ENCODE measurements at regions not wholly inside any gene's neighbourhood (a gene's known extent, or its start where the extent isn't known, plus 50 kb on each side); places are given as distances from the start of the nearest gene placed in this dataset.
"Not testable (repeated sequence)": the region's sequence is repeated elsewhere in the genome, so short reads cannot be mapped to it uniquely, and the experiment has no call there.

- DNase-seq, result no peak
Observed at GRCh38 chr10:64265961-64266360, 744.8 kb downstream of the REEP3 start.

GRCh38 chr10:64271508-64271907, 750.3 kb downstream of the REEP3 start:
- no peak for DNase-seq

- no peak for DNase-seq
Observed at GRCh38 chr10:64271983-64272382, 750.8 kb downstream of the REEP3 start.

- DNase-seq, result no peak
Observed at GRCh38 chr10:64275001-64275400, 753.8 kb downstream of the REEP3 start.

DNA sequence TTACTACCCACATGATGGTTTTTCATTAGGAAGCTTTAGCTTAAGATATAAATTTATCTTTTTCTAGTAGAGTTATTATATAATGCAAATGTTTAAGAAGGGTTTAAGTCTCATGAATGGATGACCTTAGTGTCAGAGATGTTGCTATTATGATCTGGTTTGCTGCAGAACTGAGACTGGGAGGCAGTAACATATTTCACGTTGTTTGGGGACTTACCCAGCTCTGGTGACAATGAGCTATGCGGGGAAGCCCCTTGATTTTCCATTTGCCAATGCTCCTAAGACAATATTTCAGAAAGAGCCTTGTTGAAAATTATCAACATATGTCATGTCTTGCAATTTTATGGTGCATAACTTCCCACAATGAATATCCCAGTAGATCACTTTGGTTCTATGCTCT, 754.6 kb downstream of the REEP3 start:
- no peak for DNase-seq

GRCh38 chr10:64277536-64277935, 756.3 kb downstream of the REEP3 start:
- no peak for DNase-seq

DNA sequence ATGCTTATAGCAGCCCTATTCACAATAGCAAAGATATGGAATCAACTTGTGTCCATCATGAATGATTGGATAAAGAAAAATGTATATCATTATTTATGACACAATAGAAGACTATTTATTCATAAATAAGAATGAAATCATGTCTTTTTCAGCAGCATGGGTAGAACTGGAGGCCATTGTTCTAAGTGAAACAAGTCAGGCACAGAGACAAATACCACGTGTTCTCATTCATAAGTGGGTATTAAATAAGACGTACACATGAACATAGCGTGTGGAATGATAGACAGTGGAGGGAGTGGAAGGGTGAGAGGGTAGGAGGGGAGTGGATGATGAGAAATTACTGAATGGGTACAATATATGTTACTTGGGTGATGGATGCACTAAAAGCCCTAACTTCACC, 762.4 kb downstream of the REEP3 start:
- no peak for DNase-seq

- DNase-seq, result no peak
Observed at GRCh38 chr10:64286533-64286932, 765.3 kb downstream of the REEP3 start.

DNA sequence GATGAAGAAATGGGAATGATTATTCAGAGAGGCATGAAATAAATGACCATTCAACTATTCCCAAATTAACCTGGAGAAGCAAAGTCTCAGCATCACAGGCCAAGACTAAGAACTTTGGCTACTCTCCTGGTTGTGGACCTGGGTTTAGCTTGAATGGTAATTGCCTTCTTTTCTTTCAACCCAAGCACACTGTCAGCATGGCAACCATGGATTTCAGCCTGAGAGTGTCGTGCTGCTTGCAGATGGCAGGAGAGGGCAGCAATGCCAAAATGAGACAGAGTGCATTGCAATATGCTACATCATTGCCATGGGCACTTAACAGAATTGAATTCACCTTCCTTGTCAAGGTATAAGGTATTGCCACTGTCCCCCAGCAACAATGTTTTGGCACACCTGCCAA, 767.2 kb downstream of the REEP3 start:
- DNase-seq, result no peak

DNA sequence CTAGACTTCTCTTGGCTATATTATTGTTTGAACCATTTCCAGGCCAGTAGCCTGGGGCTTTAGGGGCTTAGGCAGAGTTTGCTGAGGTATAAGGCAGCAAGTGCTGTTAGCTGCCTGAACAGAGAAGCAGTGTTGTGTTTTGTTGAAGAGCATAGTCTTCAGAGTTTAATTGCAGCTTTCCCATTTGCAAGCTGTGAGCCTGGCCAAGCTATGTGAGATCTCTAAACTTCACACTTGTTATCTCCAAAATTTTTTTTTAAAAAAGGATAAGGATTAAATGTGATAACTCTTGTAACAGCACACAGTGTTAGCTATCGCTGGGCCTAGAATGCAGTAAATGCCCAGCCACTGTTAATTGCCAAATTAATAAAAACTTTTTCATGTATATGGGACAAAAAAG, 782.4 kb downstream of the REEP3 start:
- no peak for DNase-seq

DNA sequence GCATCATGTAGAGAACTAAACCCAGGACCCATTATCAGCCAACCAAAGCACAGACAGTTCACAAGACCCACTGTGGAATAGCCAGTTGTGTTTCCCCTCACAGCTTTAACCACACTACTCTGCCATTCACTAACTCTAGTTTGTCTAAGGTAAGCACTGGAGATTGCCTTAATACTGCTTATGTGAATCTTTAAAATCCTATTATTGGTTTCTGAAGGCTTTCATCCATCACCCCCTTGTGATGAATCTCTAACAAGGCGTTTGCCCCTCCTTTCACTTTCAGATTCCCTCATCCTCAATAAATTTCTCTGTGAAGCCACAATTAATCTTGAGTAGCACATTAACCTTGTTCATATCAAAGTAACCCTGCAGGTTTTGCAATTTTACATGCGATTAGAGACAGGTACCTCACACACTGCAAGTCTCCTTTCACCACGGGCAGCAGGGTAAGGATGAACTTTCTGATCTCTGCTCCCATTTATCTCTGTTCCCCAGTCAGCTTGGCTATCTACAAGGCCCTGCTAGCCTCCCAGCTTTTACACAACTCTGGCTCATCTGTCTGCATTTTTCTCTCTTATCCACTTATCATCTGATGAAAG, 785.6 kb downstream of the REEP3 start:
- no peak for DNase-seq

DNA sequence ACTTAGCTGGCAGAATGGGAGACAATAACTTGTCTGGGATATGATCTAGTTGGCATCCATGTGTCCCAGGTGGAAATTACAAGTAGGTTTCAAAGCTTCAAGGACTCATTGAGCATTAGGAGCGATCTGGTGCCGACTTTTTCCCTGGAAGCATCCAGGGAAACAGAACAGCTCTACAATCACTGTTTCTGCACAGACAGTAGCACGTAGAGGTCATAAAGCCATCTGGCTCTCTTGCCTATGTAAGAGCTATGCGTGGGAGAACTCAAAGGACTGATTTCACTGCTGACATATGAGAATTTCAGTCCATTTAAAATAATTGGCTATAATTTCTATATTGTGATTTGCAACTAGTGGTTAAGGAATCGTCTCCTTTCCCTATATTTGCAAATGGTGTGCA, 791.7 kb downstream of the REEP3 start:
- no peak for DNase-seq

DNA sequence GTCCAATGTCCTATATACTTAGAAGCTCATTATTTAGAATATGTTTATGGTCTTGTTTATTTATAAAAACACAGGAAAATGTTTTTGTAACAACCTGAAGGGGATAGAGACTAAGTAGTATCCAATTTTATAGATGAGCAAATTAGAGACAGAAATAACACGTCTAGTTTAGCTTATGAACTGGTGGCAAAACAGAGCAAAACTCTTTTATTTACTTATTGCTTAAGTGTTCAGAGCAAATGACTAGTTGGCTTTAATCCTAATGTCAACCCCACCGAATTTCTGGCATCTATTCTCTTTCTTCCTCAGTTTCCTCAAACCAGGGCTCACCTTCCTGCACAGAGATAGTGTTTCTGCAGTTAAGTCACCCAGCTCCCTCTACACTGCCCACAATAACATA, 792.8 kb downstream of the REEP3 start:
- DNase-seq, result no peak

GRCh38 chr10:64316416-64316815, 795.2 kb downstream of the REEP3 start:
- DNase-seq, result no peak

DNA sequence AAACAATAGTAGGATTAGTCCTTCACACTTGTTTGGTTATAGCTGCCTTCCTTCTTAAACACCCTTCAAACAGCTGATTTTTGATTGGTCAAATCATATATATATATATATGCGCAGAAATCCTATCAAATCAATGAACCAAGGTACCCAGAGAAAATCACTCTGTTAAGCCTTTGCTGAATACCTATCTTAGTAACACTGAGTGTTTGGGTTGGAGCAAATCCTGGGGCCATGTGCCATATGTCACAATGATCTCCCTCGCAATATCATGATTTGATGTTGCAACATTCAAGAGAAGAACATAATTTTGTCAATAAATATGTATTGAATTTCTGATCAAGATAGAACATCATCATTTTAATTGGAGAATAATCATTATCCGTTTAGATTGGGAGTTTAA, 795.6 kb downstream of the REEP3 start:
- no peak for DNase-seq

DNA sequence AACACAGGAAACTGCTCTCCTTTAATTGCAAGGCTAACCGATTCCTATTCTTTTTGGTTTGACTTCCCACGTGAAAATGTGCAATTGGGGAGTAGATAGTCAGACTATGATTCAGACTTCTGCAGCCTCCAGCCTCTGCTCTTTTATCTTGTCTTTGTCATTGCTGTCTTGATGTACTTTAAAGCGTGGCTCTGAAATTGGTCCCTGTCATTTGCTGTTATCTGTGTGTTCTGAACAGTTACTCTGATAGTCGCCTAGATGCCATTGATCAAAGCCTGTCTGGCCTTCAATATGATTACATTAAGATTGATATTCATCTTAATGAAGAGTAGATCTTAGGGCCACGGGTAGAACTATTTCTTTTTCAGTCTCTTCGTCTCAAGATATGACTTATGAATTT, 799.2 kb downstream of the REEP3 start:
- no peak for DNase-seq

GRCh38 chr10:64329510-64329909, 808.3 kb downstream of the REEP3 start:
- no peak for DNase-seq

- DNase-seq, result no peak
Observed at GRCh38 chr10:64332551-64332950, 811.4 kb downstream of the REEP3 start.

DNA sequence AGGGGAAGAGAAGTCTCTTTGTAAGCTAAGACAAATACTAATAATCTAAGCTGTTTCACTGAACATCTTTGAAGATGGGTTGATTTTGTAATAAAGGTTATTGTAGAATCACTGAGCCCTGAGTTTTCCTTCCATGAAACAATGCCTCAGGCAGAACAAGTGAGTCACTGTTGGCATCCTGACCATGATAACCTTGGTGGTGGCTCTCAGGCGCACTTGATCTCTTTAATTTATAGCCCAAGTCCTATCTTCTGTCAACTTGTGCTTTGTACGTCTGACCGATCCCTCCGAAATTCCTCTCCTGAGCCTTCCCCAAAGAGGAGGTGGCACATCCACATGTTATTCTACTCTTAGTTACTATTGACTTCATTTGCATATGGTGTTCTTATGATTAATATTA, 812.9 kb downstream of the REEP3 start:
- no peak for DNase-seq

- no peak for DNase-seq
Observed at GRCh38 chr10:64344211-64344610, 823.0 kb downstream of the REEP3 start.

GRCh38 chr10:64345856-64346255, 824.7 kb downstream of the REEP3 start:
- DNase-seq, result no peak

GRCh38 chr10:64346389-64346788, 825.2 kb downstream of the REEP3 start:
- DNase-seq, result no peak

DNA sequence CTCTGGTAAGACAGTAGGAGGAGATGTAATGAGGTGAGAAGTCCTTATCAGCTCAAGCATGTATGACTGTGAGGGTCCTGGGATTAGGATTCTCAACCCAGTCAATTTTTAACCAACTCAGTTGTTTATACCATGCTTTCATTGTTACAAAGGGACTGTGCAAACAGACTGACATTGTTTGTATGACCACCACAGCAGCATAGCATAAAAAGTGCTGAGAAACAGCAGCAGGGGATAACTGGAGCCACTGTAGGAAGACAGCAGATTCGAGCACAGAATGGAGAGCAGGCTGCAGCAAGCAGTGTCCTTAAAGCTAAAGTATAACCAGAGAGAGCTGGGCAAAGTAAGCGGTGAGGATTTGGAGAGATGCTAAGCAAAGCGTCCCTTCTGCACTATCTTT, 829.5 kb downstream of the REEP3 start:
- DNase-seq, result no peak

GRCh38 chr10:64358907-64359306, 837.7 kb downstream of the REEP3 start:
- no peak for DNase-seq

GRCh38 chr10:64360240-64360639, 839.0 kb downstream of the REEP3 start:
- not testable (repeated sequence) for DNase-seq

DNA sequence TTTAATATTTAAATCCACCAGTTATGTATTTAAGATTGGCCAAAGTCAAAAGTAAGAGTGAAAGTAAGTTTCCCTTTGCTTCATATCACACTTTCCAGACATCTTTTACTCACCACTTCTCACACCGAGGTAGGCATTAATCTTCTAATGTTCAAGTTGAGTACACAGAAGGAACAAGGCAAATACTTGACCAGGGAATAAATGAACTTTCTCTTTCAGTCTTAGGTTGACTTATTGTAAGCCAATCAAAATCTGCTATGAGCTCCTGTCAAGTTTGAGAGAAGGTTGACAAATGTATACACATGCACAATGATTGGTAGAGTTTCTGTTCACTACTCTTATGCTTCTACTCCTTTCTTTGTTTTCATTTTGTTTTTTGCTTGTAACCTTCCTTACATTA, 842.5 kb downstream of the REEP3 start:
- no peak for DNase-seq
